Muscle of leg (tissue), 3 donors: ENCODE measurements at regions not wholly inside any gene's neighbourhood (a gene's known extent, or its start where the extent isn't known, plus 50 kb on each side); places are given as distances from the start of the nearest gene placed in this dataset.

Experiments used
- DNase-seq: peaks from one replicate; pipeline ENCODE4 v3.0.0; 2013
- H3K27ac ChIP-seq: one replicate; pipeline ENCODE4 v1.5.1; 2013; ENCODE audit warnings: mild to moderate bottlenecking, low read length, control low read depth
- H3K27me3 ChIP-seq: one replicate; pipeline ENCODE4 v1.6.1; 2013; ENCODE audit warnings: low read length; ENCODE audit not compliant: control insufficient read depth, insufficient read depth
- H3K36me3 ChIP-seq: one replicate; pipeline ENCODE4 v1.6.1; 2013; ENCODE audit warnings: low read length; ENCODE audit not compliant: control insufficient read depth, insufficient read depth
- H3K4me1 ChIP-seq: one replicate; pipeline ENCODE4 v1.6.1; 2013; ENCODE audit warnings: low read length; ENCODE audit not compliant: control insufficient read depth, insufficient read depth
- H3K4me3 ChIP-seq: one replicate; pipeline ENCODE4 v1.5.1; 2013; ENCODE audit warnings: low read length, control low read depth
- H3K9me3 ChIP-seq: replicated peaks from 2 replicates; pipeline ENCODE4 v1.6.1; 2013; ENCODE audit warnings: low read depth, low read length; ENCODE audit not compliant: control insufficient read depth
- WGBS: methylation state at CpG from one replicate; pipeline ENCODE4 v1.1.5; 2013; ENCODE audit warnings: missing lambda C conversion rate; ENCODE audit not compliant: insufficient coverage; 5-methylcytosine and 5-hydroxymethylcytosine counted together

- DNase-seq = no peak
- Histone ChIP-seq H3K27ac (no peak overlapping the region), H3K27me3 (peaks cover 9% of the 10 kb centered on the region), H3K4me3 (no peak overlapping the region), H3K9me3 (no peaks in the 10 kb centered on the region), H3K4me1 (peaks cover 24% of the 10 kb centered on the region), H3K36me3 (no peaks in the 10 kb centered on the region)
- WGBS = 87% methylated on average over 3 of the region's 4 CpGs
Observed at GRCh38 chr9:89933578-89933977, 328.8 kb downstream of the GADD45G start.

GRCh38 chr9:89935115-89935514 lies 330.3 kb downstream of the GADD45G start:
- WGBS = 85% methylated on average over 5 of the region's 6 CpGs
- no peaks in the 10 kb centered on the region for H3K9me3 ChIP-seq
- H3K27ac ChIP-seq = no peak overlapping the region
- H3K36me3 ChIP-seq = no peaks in the 10 kb centered on the region
- H3K4me3 ChIP-seq = no peak overlapping the region
- H3K27me3 ChIP-seq = peaks cover 9% of the 10 kb centered on the region
- DNase-seq = no peak
- H3K4me1 ChIP-seq = peaks cover 9% of the 10 kb centered on the region

- no peaks in the 10 kb centered on the region for H3K9me3 ChIP-seq
- H3K4me3 ChIP-seq = no peak overlapping the region
- peaks cover 2% of the 10 kb centered on the region for H3K4me1 ChIP-seq
- WGBS = 90% methylated on average over 2 of the region's 4 CpGs
- no peak for DNase-seq
- H3K27ac ChIP-seq = no peak overlapping the region
- no peaks in the 10 kb centered on the region for H3K36me3 ChIP-seq
- H3K27me3 ChIP-seq = peaks cover 9% of the 10 kb centered on the region
Observed at GRCh38 chr9:89935801-89936200, 331.0 kb downstream of the GADD45G start.

GRCh38 chr9:89937051-89937450 lies 332.2 kb downstream of the GADD45G start:
- H3K4me1 ChIP-seq = peaks cover 4% of the 10 kb centered on the region
- peaks cover 9% of the 10 kb centered on the region for H3K27me3 ChIP-seq
- DNase-seq = no peak
- WGBS = no CpG with 5 or more reads among the region's 2 CpGs
- no peaks in the 10 kb centered on the region for H3K9me3 ChIP-seq
- H3K4me3 ChIP-seq = no peak overlapping the region
- no peaks in the 10 kb centered on the region for H3K36me3 ChIP-seq
- H3K27ac ChIP-seq = no peak overlapping the region

GRCh38 chr9:89939181-89939580 lies 334.4 kb downstream of the GADD45G start:
- H3K9me3 ChIP-seq = no peaks in the 10 kb centered on the region
- H3K36me3 ChIP-seq = no peaks in the 10 kb centered on the region
- peaks cover 14% of the 10 kb centered on the region for H3K27me3 ChIP-seq
- no peak overlapping the region for H3K27ac ChIP-seq
- WGBS = 85% methylated on average over 2 of the region's 6 CpGs
- DNase-seq = no peak
- H3K4me1 ChIP-seq = peaks cover 16% of the 10 kb centered on the region
- H3K4me3 ChIP-seq = no peak overlapping the region

GRCh38 chr9:89939626-89940292 lies 334.9 kb downstream of the GADD45G start:
- no peak overlapping the region for H3K27ac ChIP-seq
- H3K27me3 ChIP-seq = peaks cover 14% of the 10 kb centered on the region
- peaks cover 16% of the 10 kb centered on the region for H3K4me1 ChIP-seq
- 91% methylated on average over 7 of the region's 14 CpGs for WGBS
- no peak overlapping the region for H3K4me3 ChIP-seq
- no peaks in the 10 kb centered on the region for H3K36me3 ChIP-seq
- DNase-seq = no peak
- H3K9me3 ChIP-seq = no peaks in the 10 kb centered on the region

GRCh38 chr9:89940625-89941024 lies 335.8 kb downstream of the GADD45G start:
- no peaks in the 10 kb centered on the region for H3K9me3 ChIP-seq
- WGBS = 100% methylated on average over 1 of the region's 5 CpGs
- H3K4me1 ChIP-seq = peaks cover 16% of the 10 kb centered on the region
- no peaks in the 10 kb centered on the region for H3K36me3 ChIP-seq
- no peak overlapping the region for H3K4me3 ChIP-seq
- no peak for DNase-seq
- H3K27me3 ChIP-seq = peaks cover 12% of the 10 kb centered on the region
- no peak overlapping the region for H3K27ac ChIP-seq

- H3K9me3 ChIP-seq = no peaks in the 10 kb centered on the region
- no peak overlapping the region for H3K4me3 ChIP-seq
- DNase-seq = peak; percentile 55
- no peak overlapping the region for H3K27ac ChIP-seq
- H3K4me1 ChIP-seq = peaks cover 16% of the 10 kb centered on the region
- H3K27me3 ChIP-seq = peaks cover 12% of the 10 kb centered on the region
- no peaks in the 10 kb centered on the region for H3K36me3 ChIP-seq
- no CpG with 5 or more reads among the region's 2 CpGs for WGBS
Observed at GRCh38 chr9:89941875-89942274, 337.1 kb downstream of the GADD45G start.

GRCh38 chr9:89942643-89943042 lies 337.8 kb downstream of the GADD45G start:
- 82% methylated on average over 7 of the region's 7 CpGs for WGBS
- Histone ChIP-seq H3K27ac (no peak overlapping the region), H3K36me3 (no peaks in the 10 kb centered on the region), H3K4me3 (no peak overlapping the region), H3K27me3 (peaks cover 11% of the 10 kb centered on the region), H3K9me3 (no peaks in the 10 kb centered on the region), H3K4me1 (peaks cover 16% of the 10 kb centered on the region)
- no peak for DNase-seq

- H3K27me3 ChIP-seq = peaks cover 11% of the 10 kb centered on the region
- no peaks in the 10 kb centered on the region for H3K9me3 ChIP-seq
- H3K4me1 ChIP-seq = peaks cover 16% of the 10 kb centered on the region
- H3K36me3 ChIP-seq = no peaks in the 10 kb centered on the region
- DNase-seq = no peak
- WGBS = no CpG with 5 or more reads among the region's 2 CpGs
- no peak overlapping the region for H3K4me3 ChIP-seq
- no peak overlapping the region for H3K27ac ChIP-seq
Observed at GRCh38 chr9:89943309-89943708, 338.5 kb downstream of the GADD45G start.

GRCh38 chr9:89943728-89944127 lies 338.9 kb downstream of the GADD45G start:
- Histone ChIP-seq H3K27ac (no peak overlapping the region), H3K4me3 (no peak overlapping the region), H3K27me3 (peaks cover 11% of the 10 kb centered on the region), H3K36me3 (no peaks in the 10 kb centered on the region), H3K9me3 (no peaks in the 10 kb centered on the region), H3K4me1 (peaks cover 16% of the 10 kb centered on the region)
- whole genome bisulfite sequencing = no CpG with 5 or more reads among the region's 3 CpGs
- no peak for DNase-seq
